ENCODE measurements at regions not wholly inside any gene's neighbourhood (a gene's known extent, or its start where the extent isn't known, plus 50 kb on each side); places are given as distances from the start of the nearest gene placed in this dataset.

GRCh38 chr4:138868562-138868961 is 147.0 kb upstream of the NOCT start:
- no peak for DNase-seq
- no peaks in the 10 kb centered on the region for H3K36me3 ChIP-seq
- in situ Hi-C loops (cut with MboI; ENCODE audit: low pct_ligation_motif_present in 1 of 4, low pct_unique_long_range_greater_than_20kb in 1 of 4, low sequenced_read_pairs in 3 of 4), result loop anchor here in 2 of 4 donors (25.0 kb wide), 1 partner anchor 831 kb away; no protein-coding TSS in a partner anchor
- no peak overlapping the region for H3K4me3 ChIP-seq
- intact Hi-C loops (cut with DNase I; ENCODE audit: low total_unique reads), result no loop called here
- H3K4me1 ChIP-seq, result peaks cover 0 to 6% (median 0%) of the 10 kb centered on the region in 4 donors
- 0 to 37% methylated on average over 1 to 3 of the region's 3 CpGs for WGBS, 2 donors (ENCODE audit: low coverage in 1 of 2)
- TF ChIP-seq POLR2A (IDR thresholded peaks at IDR 0.05) (no peak), EP300 (IDR thresholded peaks at IDR 0.05; ENCODE audit: low read depth) (no peak), POLR2AphosphoS5 (IDR thresholded peaks at IDR 0.05) (no peak), CTCF (IDR thresholded peaks at IDR 0.05) (no peak)
- no peak overlapping the region for H3K27ac ChIP-seq
- H3K27me3 ChIP-seq, result no peaks in the 10 kb centered on the region
- H3K9me3 ChIP-seq, result no peaks in the 10 kb centered on the region

- DNase-seq, result no peak
- intact Hi-C loops (cut with DNase I; ENCODE audit: low total_unique reads), result no loop called here
- Histone ChIP-seq H3K27me3 (no peaks in the 10 kb centered on the region), H3K9me3 (no peaks in the 10 kb centered on the region), H3K4me3 (no peak overlapping the region), H3K27ac (no peak overlapping the region), H3K36me3 (no peaks in the 10 kb centered on the region), H3K4me1 (peaks cover 0 to 6% (median 0%) of the 10 kb centered on the region in 4 donors)
- in situ Hi-C loops (cut with MboI; ENCODE audit: low pct_ligation_motif_present in 1 of 4, low pct_unique_long_range_greater_than_20kb in 1 of 4, low sequenced_read_pairs in 3 of 4), result loop anchor here in 2 of 4 donors (25.0 kb wide), 1 partner anchor 830 kb away; no protein-coding TSS in a partner anchor
- WGBS, 2 donors (ENCODE audit: low coverage in 1 of 2), result 82 to 87% methylated on average over 4 to 6 of the region's 6 CpGs
- TF ChIP-seq EP300 (IDR thresholded peaks at IDR 0.05; ENCODE audit: low read depth) (no peak), POLR2A (IDR thresholded peaks at IDR 0.05) (no peak), POLR2AphosphoS5 (IDR thresholded peaks at IDR 0.05) (no peak), CTCF (IDR thresholded peaks at IDR 0.05) (no peak)
Observed at GRCh38 chr4:138867404-138867803, 148.2 kb upstream of the NOCT start.

GRCh38 chr4:138866314-138866713 is 149.3 kb upstream of the NOCT start:
- in situ Hi-C loops (cut with MboI; ENCODE audit: low pct_ligation_motif_present in 1 of 4, low pct_unique_long_range_greater_than_20kb in 1 of 4, low sequenced_read_pairs in 3 of 4), result loop anchor here in 2 of 4 donors (25.0 kb wide), 1 partner anchor 829 kb away; no protein-coding TSS in a partner anchor
- no peaks in the 10 kb centered on the region for H3K9me3 ChIP-seq
- H3K27me3 ChIP-seq, result no peaks in the 10 kb centered on the region
- TF ChIP-seq POLR2AphosphoS5 (IDR thresholded peaks at IDR 0.05) (no peak), EP300 (IDR thresholded peaks at IDR 0.05; ENCODE audit: low read depth) (no peak), CTCF (IDR thresholded peaks at IDR 0.05) (no peak), POLR2A (IDR thresholded peaks at IDR 0.05) (no peak)
- H3K27ac ChIP-seq, result no peak overlapping the region
- no peak for DNase-seq
- WGBS, 2 donors (ENCODE audit: low coverage in 1 of 2), result 100% methylated on average over 2 of the region's 2 CpGs; no CpG with 5 or more reads in 1 of the 2 donors
- no peak overlapping the region for H3K4me3 ChIP-seq
- H3K4me1 ChIP-seq, result peaks cover 0 to 6% (median 0%) of the 10 kb centered on the region in 4 donors
- intact Hi-C loops (cut with DNase I; ENCODE audit: low total_unique reads), result no loop called here
- no peaks in the 10 kb centered on the region for H3K36me3 ChIP-seq

DNA sequence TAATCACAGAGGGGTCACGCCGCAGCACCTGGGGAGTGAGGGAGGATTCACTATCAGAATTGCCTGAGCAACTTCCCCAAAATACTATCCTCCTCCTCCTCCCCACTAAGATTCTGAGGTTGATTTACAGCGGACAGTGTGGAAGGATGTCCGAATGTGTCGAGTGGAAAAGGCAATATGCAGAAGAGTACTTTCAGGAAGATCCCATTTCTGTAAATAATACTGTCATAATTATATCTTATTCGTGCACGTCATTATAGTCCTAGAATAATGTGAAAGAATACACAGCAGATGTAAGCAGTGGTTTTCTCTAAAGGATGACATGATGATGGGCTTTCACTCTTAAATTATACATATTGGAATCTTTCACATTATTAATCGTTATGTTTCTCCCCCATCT is 149.8 kb upstream of the NOCT start:
- H3K4me1 ChIP-seq, result peaks cover 0 to under 1% (median 0%) of the 10 kb centered on the region in 4 donors
- no peak overlapping the region for H3K4me3 ChIP-seq
- in situ Hi-C loops (cut with MboI; ENCODE audit: low pct_ligation_motif_present in 1 of 4, low pct_unique_long_range_greater_than_20kb in 1 of 4, low sequenced_read_pairs in 3 of 4), result loop anchor here in 2 of 4 donors (25.0 kb wide), 1 partner anchor 828 kb away; no protein-coding TSS in a partner anchor
- H3K27ac ChIP-seq, result no peak overlapping the region
- intact Hi-C loops (cut with DNase I; ENCODE audit: low total_unique reads), result no loop called here
- no peaks in the 10 kb centered on the region for H3K27me3 ChIP-seq
- H3K9me3 ChIP-seq, result no peaks in the 10 kb centered on the region
- DNase-seq, result no peak
- no peak for TF ChIP-seq EP300 (IDR thresholded peaks at IDR 0.05; ENCODE audit: low read depth)
- no peak for TF ChIP-seq CTCF (IDR thresholded peaks at IDR 0.05)
- TF ChIP-seq POLR2AphosphoS5 (IDR thresholded peaks at IDR 0.05), result no peak
- no peak for TF ChIP-seq POLR2A (IDR thresholded peaks at IDR 0.05)
- 83 to 84% methylated on average over 8 of the region's 8 CpGs for WGBS, 2 donors (ENCODE audit: low coverage in 1 of 2)
- H3K36me3 ChIP-seq, result no peaks in the 10 kb centered on the region
